ENCODE measurements at regions not wholly inside any gene's neighbourhood (a gene's known extent, or its start where the extent isn't known, plus 50 kb on each side); places are given as distances from the start of the nearest gene placed in this dataset.

DNA sequence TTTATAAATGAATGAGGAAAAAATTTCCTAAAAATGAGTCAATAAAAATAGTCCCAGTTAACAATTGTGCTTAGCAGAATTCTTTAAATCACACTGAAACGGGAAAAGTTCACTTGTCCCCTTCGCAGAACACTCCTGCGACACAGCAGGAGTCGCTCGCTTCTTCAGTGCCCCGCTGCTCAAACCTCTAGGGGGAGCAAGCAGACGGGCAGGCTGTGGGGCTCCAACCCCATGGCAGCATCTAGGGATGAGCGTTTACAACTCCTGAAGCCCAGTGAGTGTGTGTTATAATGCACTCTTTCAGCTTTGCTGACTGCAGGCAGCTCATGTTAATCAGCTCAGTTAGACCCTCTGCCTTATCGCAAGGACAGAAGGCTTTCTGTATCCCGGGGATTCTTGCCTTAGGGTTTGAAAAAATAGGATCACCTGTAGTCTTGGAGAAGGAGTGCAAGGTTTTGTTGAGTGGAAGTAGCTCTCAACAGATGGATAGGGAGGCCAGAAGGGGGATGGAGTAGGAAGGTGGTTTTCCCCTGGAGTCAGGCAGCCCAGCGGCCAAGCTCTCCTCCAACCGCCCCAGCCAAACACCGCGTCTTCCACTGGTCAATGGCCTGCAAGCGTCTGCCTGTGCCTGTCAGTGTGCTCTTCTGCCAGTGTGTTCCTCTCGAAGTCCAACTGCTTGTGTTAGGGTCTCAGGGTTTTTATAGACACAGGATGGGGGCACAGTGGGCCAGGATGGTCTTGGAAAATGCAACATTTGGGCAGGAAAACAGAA, 1977.7 kb upstream of the LRRTM1 start:
- H3K4me1 ChIP-seq, result no peaks in the 10 kb centered on the region
- H3K36me3 ChIP-seq (replicated peaks in 1 of 2; ENCODE audit: insufficient read depth in 1 of 2, low read depth in 2 of 2), result no peaks in the 10 kb centered on the region
- ATAC-seq (no peak), DNase-seq (no peak)
- no peaks in the 10 kb centered on the region for H3K9me3 ChIP-seq
- no peak overlapping the region for H3K4me3 ChIP-seq
- H3K27me3 ChIP-seq, result no peaks in the 10 kb centered on the region
- no peak overlapping the region for H3K27ac ChIP-seq
- TF ChIP-seq, protein P1, sequence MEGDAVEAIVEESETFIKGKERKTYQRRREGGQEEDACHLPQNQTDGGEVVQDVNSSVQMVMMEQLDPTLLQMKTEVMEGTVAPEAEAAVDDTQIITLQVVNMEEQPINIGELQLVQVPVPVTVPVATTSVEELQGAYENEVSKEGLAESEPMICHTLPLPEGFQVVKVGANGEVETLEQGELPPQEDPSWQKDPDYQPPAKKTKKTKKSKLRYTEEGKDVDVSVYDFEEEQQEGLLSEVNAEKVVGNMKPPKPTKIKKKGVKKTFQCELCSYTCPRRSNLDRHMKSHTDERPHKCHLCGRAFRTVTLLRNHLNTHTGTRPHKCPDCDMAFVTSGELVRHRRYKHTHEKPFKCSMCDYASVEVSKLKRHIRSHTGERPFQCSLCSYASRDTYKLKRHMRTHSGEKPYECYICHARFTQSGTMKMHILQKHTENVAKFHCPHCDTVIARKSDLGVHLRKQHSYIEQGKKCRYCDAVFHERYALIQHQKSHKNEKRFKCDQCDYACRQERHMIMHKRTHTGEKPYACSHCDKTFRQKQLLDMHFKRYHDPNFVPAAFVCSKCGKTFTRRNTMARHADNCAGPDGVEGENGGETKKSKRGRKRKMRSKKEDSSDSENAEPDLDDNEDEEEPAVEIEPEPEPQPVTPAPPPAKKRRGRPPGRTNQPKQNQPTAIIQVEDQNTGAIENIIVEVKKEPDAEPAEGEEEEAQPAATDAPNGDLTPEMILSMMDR (IDR thresholded peaks at IDR 0.05), result no peak
- no peak for TF ChIP-seq POLR2A (IDR thresholded peaks at IDR 0.05)
- intact Hi-C loops (cut with DNase I), result no loop called here
- 74 to 78% methylated on average over 15 to 16 of the region's 16 CpGs for WGBS, 2 donors

DNA sequence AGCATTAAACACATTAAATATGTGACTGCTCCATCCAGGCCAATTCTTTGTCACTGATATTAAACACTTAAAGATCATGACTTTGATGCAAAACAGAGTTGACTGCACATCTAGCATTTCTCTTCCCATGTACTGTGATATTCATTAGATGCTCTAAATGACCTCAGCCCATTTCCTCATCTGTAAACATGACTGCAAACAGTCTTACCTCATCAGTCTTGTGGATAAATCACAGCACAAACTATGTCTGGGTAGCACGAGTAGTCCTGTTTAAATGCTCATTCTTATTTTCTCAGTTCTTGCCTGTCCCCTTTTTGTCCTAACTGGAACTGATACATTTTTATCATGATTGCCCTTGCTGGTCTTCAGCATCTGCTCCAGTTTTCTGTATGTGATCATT, 1974.8 kb upstream of the LRRTM1 start:
- H3K4me3 ChIP-seq, result no peak overlapping the region
- intact Hi-C loops (cut with DNase I), result no loop called here
- H3K36me3 ChIP-seq (replicated peaks in 1 of 2; ENCODE audit: insufficient read depth in 1 of 2, low read depth in 2 of 2), result no peaks in the 10 kb centered on the region
- no peaks in the 10 kb centered on the region for H3K9me3 ChIP-seq
- ATAC-seq, result no peak
- no peak for TF ChIP-seq POLR2A (IDR thresholded peaks at IDR 0.05)
- TF ChIP-seq, protein P1 (IDR thresholded peaks at IDR 0.05), result no peak
- WGBS, 2 donors, result 70 to 74% methylated on average over 1 of the region's 1 CpG
- H3K27ac ChIP-seq, result no peak overlapping the region
- no peaks in the 10 kb centered on the region for H3K4me1 ChIP-seq
- no peaks in the 10 kb centered on the region for H3K27me3 ChIP-seq
- DNase-seq, result no peak

DNA sequence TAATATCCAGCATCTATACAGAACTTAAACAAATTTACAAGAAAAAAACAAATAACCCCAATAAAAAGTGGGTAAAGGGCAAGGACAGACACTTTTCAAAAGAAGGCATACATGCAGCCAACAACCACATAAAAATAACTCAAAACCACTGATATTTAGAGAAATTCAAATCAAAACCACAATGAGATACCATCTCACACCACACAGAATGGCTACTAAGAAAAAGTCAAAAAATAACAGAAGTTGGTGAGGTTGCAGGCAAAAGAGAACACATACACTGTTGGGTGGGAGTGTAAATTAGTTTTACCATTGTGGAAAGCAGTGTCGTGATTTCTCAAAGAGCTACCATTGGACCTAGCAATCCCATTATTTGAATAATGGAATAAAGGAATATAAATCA, 1973.9 kb upstream of the LRRTM1 start:
- no peak for ATAC-seq
- no peak for TF ChIP-seq POLR2A (IDR thresholded peaks at IDR 0.05)
- TF ChIP-seq, protein P1 (IDR thresholded peaks at IDR 0.05), result no peak
- Histone ChIP-seq H3K9me3 (no peaks in the 10 kb centered on the region), H3K36me3 (replicated peaks in 1 of 2; ENCODE audit: insufficient read depth in 1 of 2, low read depth in 2 of 2) (no peaks in the 10 kb centered on the region), H3K4me3 (no peak overlapping the region), H3K27me3 (no peaks in the 10 kb centered on the region), H3K27ac (no peak overlapping the region), H3K4me1 (no peaks in the 10 kb centered on the region)
- intact Hi-C loops (cut with DNase I), result no loop called here
- WGBS, 2 donors, result 67 to 90% methylated on average over 1 of the region's 1 CpG
- no peak for DNase-seq

DNA sequence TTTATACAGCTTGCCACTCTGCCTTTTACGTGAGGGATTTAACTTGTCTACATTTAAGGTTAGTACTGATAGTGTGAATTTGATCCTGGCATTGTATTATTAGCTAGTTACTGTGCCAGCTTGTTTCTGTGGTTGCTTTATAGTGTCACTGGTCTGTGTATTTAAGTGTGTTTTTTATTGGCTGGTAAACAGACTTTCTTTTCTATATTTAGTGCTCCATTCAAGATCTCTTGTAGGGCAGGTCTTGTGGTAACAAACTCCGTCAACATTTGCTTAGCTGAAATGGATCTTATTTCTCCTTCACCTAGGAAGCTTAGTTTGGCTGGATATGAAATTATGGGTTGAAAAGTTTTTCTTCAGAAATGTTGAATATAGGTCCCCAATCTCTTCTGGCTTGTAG, 1971.0 kb upstream of the LRRTM1 start:
- no peak for ATAC-seq
- H3K27me3 ChIP-seq, result no peaks in the 10 kb centered on the region
- no peaks in the 10 kb centered on the region for H3K9me3 ChIP-seq
- WGBS, 2 donors, result 50 to 65% methylated on average over 2 of the region's 2 CpGs
- no peak for DNase-seq
- H3K4me1 ChIP-seq, result peaks cover 4% of the 10 kb centered on the region
- intact Hi-C loops (cut with DNase I), result no loop called here
- H3K36me3 ChIP-seq (replicated peaks in 1 of 2; ENCODE audit: insufficient read depth in 1 of 2, low read depth in 2 of 2), result no peaks in the 10 kb centered on the region
- H3K27ac ChIP-seq, result no peak overlapping the region
- H3K4me3 ChIP-seq, result no peak overlapping the region
- no peak for TF ChIP-seq POLR2A (IDR thresholded peaks at IDR 0.05)
- TF ChIP-seq, protein P1 (IDR thresholded peaks at IDR 0.05), result no peak

DNA sequence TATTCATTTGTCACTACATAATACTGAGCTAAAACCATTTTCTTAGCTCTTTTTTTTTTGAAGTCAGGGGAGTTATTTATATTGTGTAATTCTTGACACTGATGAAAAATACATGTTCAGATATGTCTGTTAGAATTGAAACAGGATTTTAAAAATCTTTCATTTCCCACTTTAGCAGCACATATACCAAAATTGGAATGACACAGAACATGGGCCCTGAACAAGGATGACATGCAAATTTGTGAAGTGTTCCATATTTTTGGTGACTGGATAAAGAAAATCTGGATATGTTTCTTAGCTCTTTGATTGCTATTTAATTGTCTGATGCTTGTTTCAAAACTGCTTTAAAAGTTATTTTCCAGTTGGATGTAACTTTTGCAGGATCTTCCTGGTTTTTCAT, 1963.9 kb upstream of the LRRTM1 start:
- DNase-seq, result no peak
- H3K27ac ChIP-seq, result no peak overlapping the region

More for the DNA sequence above, 1963.9 kb upstream of the LRRTM1 start:
- ATAC-seq, result no peak
- intact Hi-C loops (cut with DNase I), result no loop called here
- Histone ChIP-seq H3K36me3 (replicated peaks in 1 of 2; ENCODE audit: insufficient read depth in 1 of 2, low read depth in 2 of 2) (no peaks in the 10 kb centered on the region), H3K27me3 (no peaks in the 10 kb centered on the region), H3K4me1 (peaks cover 4% of the 10 kb centered on the region), H3K9me3 (no peaks in the 10 kb centered on the region), H3K4me3 (no peak overlapping the region)
- TF ChIP-seq POLR2A (IDR thresholded peaks at IDR 0.05), result no peak
- TF ChIP-seq, protein P1 (IDR thresholded peaks at IDR 0.05), result no peak

All from body of pancreas (tissue), 4 donors.